GM19193 (cell line): ENCODE measurements at regions not wholly inside any gene's neighbourhood (a gene's known extent, or its start where the extent isn't known, plus 50 kb on each side); places are given as distances from the start of the nearest gene placed in this dataset.

Source experiments
- POLR2A ChIP-seq: IDR thresholded peaks from 4 replicates; pipeline ENCODE4 v1.6.1; 2011; ENCODE audit not compliant: insufficient read depth, insufficient read length; ENCODE audit errors: extremely low read depth

DNA sequence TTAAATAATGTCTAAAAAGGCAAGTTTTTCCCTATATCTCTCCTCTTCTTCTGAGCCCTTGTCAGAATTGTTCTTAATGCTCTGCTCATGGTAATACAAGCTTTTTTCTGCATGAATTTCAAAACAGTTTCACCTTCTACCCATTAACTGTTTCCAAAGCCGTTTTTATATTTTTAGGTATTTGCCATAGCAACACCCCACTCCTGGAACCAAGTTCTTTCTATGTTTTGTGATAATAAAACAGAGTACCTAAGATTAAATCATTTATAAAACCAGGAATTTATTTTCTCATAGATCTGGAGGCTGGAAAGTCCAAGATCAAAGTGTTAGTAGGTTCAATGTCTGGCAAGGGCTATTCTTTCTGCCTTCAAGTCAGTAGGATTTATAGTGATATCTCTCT lies 497.4 kb downstream of the ETS1 start:
- TF ChIP-seq POLR2A, result no peak

DNA sequence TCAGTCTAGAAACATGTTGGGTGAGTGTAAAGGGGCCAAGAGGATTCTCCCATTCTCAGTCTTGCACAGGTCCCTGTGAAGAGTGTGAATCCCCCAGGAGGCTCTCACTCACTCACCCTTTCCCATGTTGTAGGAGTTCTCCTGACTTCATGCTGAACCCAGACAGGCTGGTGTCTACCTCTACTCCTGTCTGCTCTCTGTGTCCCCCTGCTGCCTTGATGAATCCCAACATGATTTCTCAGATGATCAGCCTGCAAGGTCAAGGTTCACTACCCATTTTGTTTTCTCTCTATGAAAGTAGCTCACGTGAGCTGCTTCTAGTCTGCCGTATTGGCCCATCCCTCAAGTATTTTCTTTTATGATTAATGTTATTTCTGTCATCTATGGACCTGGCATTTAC lies 500.6 kb downstream of the ETS1 start:
- TF ChIP-seq POLR2A, result no peak

DNA sequence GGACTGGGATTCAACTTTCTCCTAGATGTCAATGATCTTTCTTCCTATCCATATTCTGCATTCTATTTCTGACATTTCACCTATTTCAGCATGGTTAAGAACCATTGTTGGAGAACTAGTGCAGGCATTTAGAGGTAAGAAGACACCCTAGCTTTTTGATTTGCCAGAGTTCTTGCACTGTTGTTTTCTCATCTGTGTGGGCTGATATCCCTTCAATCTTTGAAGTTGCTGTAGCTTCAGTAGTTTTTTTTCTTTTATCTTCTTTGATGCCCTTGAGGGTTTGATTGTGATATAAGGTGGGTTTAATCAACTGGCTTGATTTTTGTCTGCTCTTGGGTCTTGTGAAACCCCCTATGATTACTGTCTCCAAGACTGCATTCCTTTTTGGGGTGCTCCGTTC lies 502.1 kb downstream of the ETS1 start:
- no peak for TF ChIP-seq POLR2A

DNA sequence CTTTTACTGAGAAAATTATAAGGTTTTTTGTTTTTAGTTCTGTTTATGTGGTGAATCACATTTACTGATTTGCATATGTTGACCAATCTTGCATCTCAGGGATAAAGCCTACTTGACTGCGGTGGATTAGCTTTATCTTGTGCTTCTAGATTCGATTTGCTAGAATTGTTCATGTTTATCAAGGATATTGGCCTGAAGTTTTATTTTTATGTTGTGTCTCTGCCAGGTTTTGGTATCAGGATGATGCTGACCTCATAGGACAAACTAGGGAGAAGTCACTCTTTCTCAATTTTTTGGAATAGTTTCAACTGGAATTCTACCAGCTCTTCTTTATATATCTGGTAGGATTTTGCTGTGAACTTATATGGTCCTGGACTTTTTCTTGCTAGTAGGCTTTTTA lies 504.8 kb downstream of the ETS1 start:
- no peak for TF ChIP-seq POLR2A

DNA sequence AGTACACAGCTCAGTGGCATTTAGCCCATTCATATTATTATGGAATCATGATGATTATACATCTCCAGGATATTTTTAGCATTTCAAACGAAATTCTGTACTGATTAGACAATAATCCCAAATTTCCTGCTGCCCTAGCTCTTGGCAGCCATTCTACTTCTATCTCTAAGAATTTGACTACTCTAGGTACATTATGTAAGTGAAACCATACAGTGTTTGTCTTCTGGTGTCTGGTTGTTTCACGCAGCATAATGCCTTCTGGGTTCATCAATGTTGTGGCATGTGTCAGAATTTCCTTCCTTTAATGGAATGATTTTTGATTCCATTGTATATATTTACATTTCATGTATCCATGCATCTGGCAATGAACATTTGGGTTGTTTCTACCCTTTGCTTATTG lies 517.7 kb downstream of the ETS1 start:
- TF ChIP-seq POLR2A, result no peak

DNA sequence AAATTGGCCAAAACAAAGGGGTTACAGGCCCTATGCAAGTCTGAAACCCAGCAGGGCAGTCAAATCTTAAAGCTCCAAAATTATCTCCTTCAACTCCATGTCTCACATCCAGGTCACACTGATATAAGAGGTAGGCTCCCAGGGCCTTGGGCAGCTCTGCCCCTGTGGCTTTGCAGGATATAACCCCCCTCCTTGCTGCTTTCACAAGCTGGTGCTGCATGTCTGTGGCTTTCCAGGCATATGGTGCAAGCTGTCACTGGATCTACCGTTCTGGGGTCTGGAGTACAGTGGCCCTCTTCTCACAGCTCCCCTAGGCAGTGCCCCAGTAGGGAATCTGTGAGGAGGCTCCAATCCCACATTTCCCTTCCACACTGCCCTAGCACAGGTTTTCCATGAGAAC lies 519.6 kb downstream of the ETS1 start:
- no peak for TF ChIP-seq POLR2A

DNA sequence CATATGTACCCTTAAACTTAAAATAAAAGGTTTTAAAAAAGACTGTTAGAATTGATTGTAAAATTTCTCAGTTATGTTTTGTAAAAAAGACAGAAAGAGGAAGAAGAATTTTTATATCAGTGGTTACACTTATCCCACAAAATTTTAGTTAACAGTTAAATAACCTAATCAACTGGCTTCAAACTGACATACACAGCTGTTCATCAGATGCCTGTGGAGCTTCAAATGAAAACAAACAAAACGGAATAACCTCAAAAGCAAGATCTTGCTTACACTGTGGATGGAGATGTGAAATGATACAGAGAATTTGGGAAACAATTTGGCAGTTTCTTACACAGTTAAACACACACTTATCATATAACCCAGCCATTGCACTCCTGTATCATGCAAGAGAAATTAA lies 521.0 kb downstream of the ETS1 start:
- TF ChIP-seq POLR2A, result no peak

DNA sequence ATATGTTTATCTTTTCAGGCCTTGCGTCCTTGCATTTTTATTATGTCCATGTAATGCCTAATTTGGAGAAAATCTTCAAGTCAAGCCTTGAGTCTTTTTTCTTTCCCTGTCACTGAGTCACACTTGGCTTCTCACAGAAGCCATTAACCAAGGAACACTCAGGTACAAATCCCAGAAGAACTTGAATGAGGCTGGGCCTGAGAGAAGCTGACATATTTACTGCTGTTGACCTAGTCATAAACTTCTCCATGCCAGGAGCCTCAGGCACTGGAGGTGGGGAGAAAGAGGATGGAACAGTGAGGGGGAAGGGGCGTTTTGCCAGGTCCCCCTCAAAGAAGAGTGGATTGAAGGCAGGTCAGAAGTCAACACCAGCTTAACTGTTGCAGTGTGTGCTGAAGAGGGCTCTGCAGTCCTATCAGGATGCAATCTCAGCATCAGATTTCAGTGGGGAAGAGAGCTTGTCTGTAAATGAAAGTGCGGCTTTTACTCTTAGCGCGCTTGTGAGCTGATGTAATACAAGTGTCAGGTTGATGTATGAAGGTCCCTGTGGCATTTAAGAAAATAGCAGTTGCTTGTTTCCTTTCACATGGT lies 526.0 kb downstream of the ETS1 start:
- no peak for TF ChIP-seq POLR2A

DNA sequence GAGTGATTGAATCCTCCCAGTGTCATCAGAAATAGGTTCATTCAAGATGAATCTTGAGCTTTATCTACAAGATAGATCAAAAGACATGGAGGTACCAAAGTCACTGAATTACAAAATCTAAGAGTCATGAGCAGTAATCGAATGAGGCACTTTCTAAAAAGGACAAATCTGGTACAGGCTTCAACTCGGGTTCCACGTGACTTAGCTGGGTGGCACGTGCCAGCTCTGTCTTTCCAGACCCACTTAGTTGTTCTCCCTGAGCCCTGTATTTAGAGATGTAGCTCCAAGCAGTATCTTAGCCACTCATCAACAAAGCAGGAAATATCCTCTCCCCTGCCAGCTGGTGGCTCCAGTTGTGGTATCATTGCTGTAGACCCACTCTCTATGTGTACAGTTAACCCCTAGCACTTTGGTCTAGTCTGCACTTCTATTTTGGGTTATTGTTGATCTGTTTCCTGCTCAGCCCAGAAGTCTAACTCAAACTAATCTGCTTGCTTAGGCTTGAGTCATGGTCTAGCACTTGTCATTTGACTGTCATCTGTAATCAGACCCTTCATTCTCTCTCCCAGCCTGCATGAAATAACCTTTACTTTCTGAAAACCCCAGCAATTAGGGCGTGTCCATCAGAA lies 528.7 kb downstream of the ETS1 start:
- TF ChIP-seq POLR2A, result no peak

DNA sequence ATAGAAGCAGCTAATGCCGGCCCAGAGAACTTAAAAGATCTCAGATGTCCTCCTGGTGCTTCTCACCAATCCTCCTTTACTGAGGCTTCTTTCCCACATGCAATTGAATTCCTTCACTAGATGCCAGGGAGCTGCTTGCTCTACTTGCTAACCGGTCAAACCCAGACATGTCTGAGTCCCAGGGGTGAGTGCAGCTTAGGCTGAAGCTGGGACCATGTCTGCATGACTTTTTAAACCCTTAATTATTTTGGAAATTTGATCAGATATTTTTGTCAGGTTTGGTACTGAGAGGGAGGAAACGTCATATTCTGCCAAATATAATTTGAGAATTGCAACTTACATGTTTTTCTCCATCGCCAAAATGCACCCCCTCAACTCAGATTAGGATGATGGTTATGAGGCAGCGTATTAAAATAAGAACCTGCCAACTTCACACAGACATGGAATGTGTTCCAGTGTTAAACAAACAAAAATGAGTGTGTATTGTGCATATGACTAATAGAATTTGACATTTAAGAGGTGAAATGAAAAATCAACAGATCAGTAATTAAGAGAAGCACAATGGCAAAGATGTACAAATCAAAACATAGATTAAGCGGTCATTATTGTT lies 529.5 kb downstream of the ETS1 start:
- TF ChIP-seq POLR2A, result no peak

DNA sequence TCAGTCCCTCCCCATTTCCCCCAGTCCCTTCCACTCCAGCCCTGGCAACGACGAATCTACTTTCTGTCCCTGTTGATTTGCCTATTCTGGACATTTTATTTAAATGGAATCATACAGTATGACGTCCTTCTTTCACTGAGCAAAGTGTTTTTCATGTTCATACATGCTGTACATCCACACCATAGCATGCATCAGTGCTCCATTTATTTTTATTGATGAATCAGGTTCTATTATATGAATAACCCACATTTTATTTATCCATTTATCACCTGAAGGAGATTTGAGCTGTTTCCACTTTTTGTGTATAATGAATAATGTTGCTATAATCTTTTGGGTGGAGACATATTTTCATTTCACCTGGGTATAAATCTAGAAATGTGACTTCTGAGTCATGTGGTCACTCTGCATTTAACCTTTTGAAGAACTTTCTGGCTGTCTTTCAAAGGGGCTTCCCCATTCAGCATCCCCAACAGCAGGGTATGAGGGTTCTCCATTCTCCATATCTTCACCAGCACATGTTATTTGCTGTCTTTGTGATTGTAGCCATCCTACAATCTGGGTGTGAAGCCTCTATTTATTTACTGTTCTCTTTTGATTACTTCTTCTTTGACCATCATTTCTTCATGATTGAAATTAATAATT lies 531.7 kb downstream of the ETS1 start:
- no peak for TF ChIP-seq POLR2A

DNA sequence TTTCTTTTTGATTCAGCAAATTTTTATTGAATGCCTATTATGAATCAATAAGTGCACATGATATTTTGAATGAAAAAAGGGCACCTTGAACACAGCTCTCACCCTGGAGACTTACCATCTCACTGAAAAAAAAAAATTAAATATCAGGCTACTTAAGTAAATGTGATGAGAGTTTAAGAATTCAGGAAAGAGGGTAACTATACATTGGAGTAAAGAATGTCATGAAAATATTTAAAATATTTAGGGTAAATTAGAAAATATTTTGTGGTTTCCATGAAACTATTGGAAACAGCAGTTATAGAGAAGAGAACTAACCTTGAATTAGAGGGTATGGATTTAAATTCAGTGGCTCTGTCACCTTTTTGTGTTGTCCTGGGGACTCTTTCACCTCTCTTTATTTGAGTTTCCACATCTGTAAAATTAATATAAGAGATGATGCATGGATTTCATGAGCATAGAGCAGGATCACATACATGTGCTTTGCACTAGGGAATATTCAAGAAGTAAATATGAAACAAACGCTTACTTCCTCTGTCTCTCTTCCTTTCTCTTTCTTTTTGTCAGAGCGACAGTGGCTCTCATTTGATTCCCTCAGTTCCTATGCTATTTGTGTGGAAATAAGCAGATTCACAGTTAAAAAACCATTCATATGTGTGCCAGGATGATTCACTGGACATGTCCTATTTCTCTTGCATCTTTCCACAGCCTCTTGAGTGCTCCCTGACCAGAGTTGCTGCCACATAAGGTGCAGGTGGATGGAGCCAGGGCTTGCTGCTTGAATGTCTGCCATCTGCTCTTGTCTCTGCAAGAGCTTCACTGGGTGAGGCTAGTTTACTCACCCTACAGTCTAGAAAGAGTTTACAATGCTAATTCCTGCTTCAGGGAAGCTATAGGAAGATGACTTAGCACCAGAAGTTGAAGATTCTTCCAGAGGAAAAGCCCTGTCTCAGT lies 533.1 kb downstream of the ETS1 start:
- TF ChIP-seq POLR2A, result no peak

DNA sequence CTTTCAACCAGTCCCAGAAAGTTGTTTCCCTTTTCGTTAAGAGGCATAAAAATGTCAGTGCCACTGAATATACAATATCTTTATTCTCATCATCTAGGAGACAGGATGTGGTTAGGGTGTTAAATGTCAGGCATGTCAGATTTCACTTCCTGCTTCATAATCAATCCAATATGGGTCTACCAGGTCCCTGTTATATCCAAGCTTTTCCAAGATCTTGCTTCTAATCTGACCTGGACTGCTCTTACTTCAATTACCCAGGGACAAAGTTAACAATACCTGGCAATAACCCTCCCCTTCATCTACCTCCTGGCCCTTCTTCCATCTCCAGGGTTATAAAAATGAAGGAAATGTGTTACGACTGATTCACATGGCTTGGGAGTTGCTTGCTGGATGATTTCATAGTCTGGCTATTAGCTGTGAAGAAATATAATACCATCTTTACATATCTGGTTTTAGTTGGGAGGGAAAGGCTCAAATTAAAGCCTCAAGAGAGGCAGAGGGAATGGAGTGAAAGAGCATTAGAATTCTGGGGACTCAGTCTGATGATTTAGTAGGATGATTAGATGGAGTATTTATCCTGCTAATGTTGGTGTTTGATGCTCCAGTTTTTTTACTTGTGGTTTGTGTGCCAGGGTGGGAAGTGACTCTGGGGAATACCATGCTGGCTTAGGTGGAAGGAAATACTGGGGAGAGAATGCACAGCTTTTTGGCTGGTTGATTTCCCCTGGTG lies 534.3 kb downstream of the ETS1 start:
- TF ChIP-seq POLR2A, result no peak

DNA sequence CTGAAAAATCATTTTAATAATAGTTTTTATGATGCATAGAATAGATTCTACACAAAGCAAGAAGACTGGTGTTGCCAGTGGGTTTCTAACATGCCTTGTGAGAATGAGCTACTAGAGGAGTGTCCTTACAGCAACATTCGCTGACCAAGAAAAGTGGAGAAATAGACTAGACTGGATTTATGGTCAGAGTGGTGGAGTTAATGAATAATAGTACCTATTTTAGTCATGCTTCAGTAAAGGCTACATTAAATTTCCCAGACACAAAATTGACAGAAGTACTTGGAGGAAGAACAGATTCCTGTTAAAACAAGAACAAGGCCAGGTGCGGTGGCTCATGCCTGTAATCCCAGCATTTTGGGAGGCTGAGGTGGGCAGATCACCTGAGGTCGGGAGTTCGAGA lies 539.2 kb downstream of the ETS1 start:
- no peak for TF ChIP-seq POLR2A
